ENCODE measurements at regions not wholly inside any gene's neighbourhood (a gene's known extent, or its start where the extent isn't known, plus 50 kb on each side); places are given as distances from the start of the nearest gene placed in this dataset.

- Histone ChIP-seq H2AFZ (ENCODE audit: low read length) (no peak overlapping the region), H3K79me2 (ENCODE audit: insufficient read depth, low read length) (no peaks in the 10 kb centered on the region), H3T11ph (ENCODE audit: low read length) (no peak overlapping the region), H3K23ac (ENCODE audit: insufficient read length, low read depth, low read length) (no peak overlapping the region), H2BK20ac (ENCODE audit: low read depth, low read length, poor library complexity, severe bottlenecking) (no peak overlapping the region), H4K5ac (ENCODE audit: insufficient read length, low read depth, low read length) (no peak overlapping the region), H3K18ac (ENCODE audit: insufficient read length, low read depth, low read length) (no peak overlapping the region), H4K91ac (ENCODE audit: insufficient read length, low read depth, low read length) (no peak overlapping the region), H3K9me3 (ENCODE audit: control insufficient read depth, low read depth, low read length) (no peaks in the 10 kb centered on the region), H4K8ac (replicated peaks; ENCODE audit: insufficient read length, low read depth, low read length) (no peak overlapping the region), H3K4me1 (ENCODE audit: insufficient read depth, low read length) (no peaks in the 10 kb centered on the region), H2BK120ac (ENCODE audit: low read depth, low read length, poor library complexity, severe bottlenecking) (no peak overlapping the region), H3K27me3 (ENCODE audit: insufficient read depth, low read length) (no peaks in the 10 kb centered on the region), H3K4ac (ENCODE audit: low read depth, low read length) (no peak overlapping the region), H2BK15ac (ENCODE audit: low read depth, low read length) (no peak overlapping the region), H2AK5ac (ENCODE audit: insufficient read length, low read length) (no peak overlapping the region), H3K27ac (ENCODE audit: insufficient read length, low read depth, low read length) (no peak overlapping the region), H2BK12ac (ENCODE audit: insufficient read length, low read depth, low read length) (no peak overlapping the region), H3K23me2 (ENCODE audit: insufficient read length, low read depth, low read length, poor library complexity, severe bottlenecking) (no peaks in the 10 kb centered on the region), H3K4me2 (ENCODE audit: insufficient read depth, insufficient read length, low read length) (no peak overlapping the region), H2BK5ac (ENCODE audit: insufficient read length, low read length) (no peak overlapping the region), H3K14ac (ENCODE audit: insufficient read depth, low read length) (no peak overlapping the region), H3K79me1 (ENCODE audit: insufficient read depth, low read depth, low read length, poor library complexity, severe bottlenecking) (no peaks in the 10 kb centered on the region), H4K20me1 (ENCODE audit: control insufficient read depth, insufficient read depth, insufficient read length) (no peaks in the 10 kb centered on the region), H3K56ac (ENCODE audit: insufficient read length, low read depth, low read length) (no peak overlapping the region), H3K9ac (ENCODE audit: extremely low read depth, insufficient read length, low read length) (no peak overlapping the region)
- Mint-ChIP-seq H3K36me3 (ENCODE audit: insufficient read depth in 1 of 3, low read depth in 3 of 3) (peaks cover 0 to 6% (median 4%) of the 10 kb centered on the region in 3 experiments; a peak in 4 of 7 replicates), H3K4me1 (no peaks in the 10 kb centered on the region), H3K27ac (no peak overlapping the region), H3K27me3 (ENCODE audit: low read depth) (no peaks in the 10 kb centered on the region), H3K4me3 (no peak overlapping the region), H3K9me3 (peaks cover 9 to 15% of the 10 kb centered on the region in 2 experiments)
- no peak for DNase-seq
- TF ChIP-seq CTCF (conservative IDR thresholded peaks at IDR 0.05) = no peak
- no CpG with 5 or more reads among the region's 3 CpGs for WGBS (ENCODE audit: extremely low coverage, insufficient read length, low lambda C conversion rate)
Measured at GRCh38 chr6:88238901-88239300, 72.8 kb upstream of the CNR1 start.

Data from H9 (cell line).